H1 (cell line): ENCODE measurements at regions not wholly inside any gene's neighbourhood (a gene's known extent, or its start where the extent isn't known, plus 50 kb on each side); places are given as distances from the start of the nearest gene placed in this dataset.

ENCODE experiments used
- CTCF ChIA-PET: fragments of 300-600 bp; sonication (Branson Sonifier 250); formaldehyde crosslinking; loops from one replicate; lab custom pipeline; 2021; ENCODE audit not compliant: partially characterized antibody; lab: Charles Lee
- POLR2A ChIA-PET: fragments of 300-600 bp; sonication (Branson Sonifier 250); formaldehyde crosslinking; loops from one replicate; lab custom pipeline; 2021; ENCODE audit warnings: inconsistent platforms; ENCODE audit not compliant: partially characterized antibody; lab: Charles Lee
- DNase-seq, 2 experiments: peaks; one replicate each; pipeline versions ENCODE4 v3.0.0 to v3.0.0-alpha.2; 2010 to 2022; ENCODE audit warnings: low spot score in 2 of 2, low read depth in 1 of 2, mixed read lengths in 1 of 2
- FAIRE-seq: peaks from 2 replicates; lab custom pipeline; 2011; peaks lifted over from hg19 to GRCh38; lab: Jason Lieb, UNC
- H2AFZ ChIP-seq: 2 replicates; pipeline ENCODE4 v1.8.1; 2012; ENCODE audit warnings: low read length, inconsistent platforms
- H2AK5ac ChIP-seq: 2 replicates; pipeline ENCODE4 v1.6.1; 2013; ENCODE audit warnings: low read depth, low read length
- H2BK120ac ChIP-seq: replicated peaks from 2 replicates; pipeline ENCODE3; 2013; ENCODE audit warnings: low read depth, low read length, inconsistent platforms
- H2BK12ac ChIP-seq: 2 replicates; pipeline ENCODE4 v1.6.1; 2013; ENCODE audit warnings: low read depth, low read length
- H2BK15ac ChIP-seq: 2 replicates; pipeline ENCODE4 v1.6.1; 2013; ENCODE audit warnings: low read length
- H2BK20ac ChIP-seq: 2 replicates; pipeline ENCODE4 v1.6.1; 2013; ENCODE audit warnings: low read length
- H2BK5ac ChIP-seq: 2 replicates; pipeline ENCODE4 v1.6.1; 2013; ENCODE audit warnings: low read depth, low read length
- H3K14ac ChIP-seq: 2 replicates; pipeline ENCODE4 v1.6.1; 2013; ENCODE audit warnings: inconsistent platforms; ENCODE audit not compliant: insufficient read length
- H3K18ac ChIP-seq: 2 replicates; pipeline ENCODE4 v1.6.1; 2013; ENCODE audit warnings: low read length; ENCODE audit errors: extremely low read depth
- H3K23ac ChIP-seq: 2 replicates; pipeline ENCODE4 v1.6.1; 2013; ENCODE audit warnings: inconsistent platforms; ENCODE audit not compliant: insufficient read length
- H3K23me2 ChIP-seq: 2 replicates; pipeline ENCODE4 v1.6.1; 2013; ENCODE audit warnings: low read depth, low read length
- H3K27ac ChIP-seq: 2 replicates; pipeline ENCODE4 v1.6.1; 2011; ENCODE audit warnings: low read depth, low read length, inconsistent platforms
- H3K27me3 ChIP-seq, 4 experiments: replicated peaks in 1 of 4; 1 replicate in 1 of 4; 2 replicates in 3 of 4; pipeline versions ENCODE4 v1.6.1 to v1.8.1; 2011 to 2013; ENCODE audit warnings: low read length in 3 of 4, mild to moderate bottlenecking in 3 of 4, inconsistent platforms in 2 of 4, mixed read lengths in 2 of 4, moderate library complexity in 1 of 4; ENCODE audit not compliant: control insufficient read depth in 3 of 4, insufficient read depth in 3 of 4; ENCODE audit errors: extremely low read depth in 1 of 4
- H3K36me3 ChIP-seq, 4 experiments: 2 replicates each; pipeline versions ENCODE4 v1.6.1 to v1.8.1; 2011 to 2013; ENCODE audit warnings: mild to moderate bottlenecking in 4 of 4, low read length in 3 of 4, moderate library complexity in 2 of 4, control low read depth in 1 of 4, inconsistent platforms in 1 of 4; ENCODE audit not compliant: insufficient read depth in 4 of 4, control insufficient read depth in 2 of 4
- H3K4ac ChIP-seq: replicated peaks from 2 replicates; pipeline ENCODE3; 2013; ENCODE audit warnings: low read length, low read depth, mixed read lengths, inconsistent platforms; ENCODE audit not compliant: insufficient read length
- H3K4me1 ChIP-seq, 4 experiments: replicated peaks in 1 of 4; 1 replicate in 1 of 4; 2 replicates in 3 of 4; pipeline versions ENCODE4 v1.6.1 to v1.8.1; 2011 to 2013; ENCODE audit warnings: low read length in 3 of 4, inconsistent platforms in 2 of 4, mixed read lengths in 1 of 4; ENCODE audit not compliant: insufficient read depth in 4 of 4, control insufficient read depth in 3 of 4
- H3K4me2 ChIP-seq, 2 experiments: 2 replicates each; pipeline versions ENCODE4 v1.6.1 to v1.8.1; 2011 to 2013; ENCODE audit warnings: low read depth in 2 of 2, low read length in 2 of 2, control low read depth in 1 of 2, inconsistent platforms in 1 of 2, mild to moderate bottlenecking in 1 of 2; ENCODE audit not compliant: insufficient read depth in 1 of 2
- H3K4me3 ChIP-seq, 4 experiments: fragments of 200-600, 300-600 bp in 1 of 4; sonication (generic), shearing (Covaris generic), sonication (Bioruptor Twin) in 1 of 4; 2 replicates each; pipeline versions ENCODE4 v1.5.1 to v1.8.1; 2011 to 2016; ENCODE audit warnings: low read length in 4 of 4, low read depth in 3 of 4, control low read depth in 2 of 4, inconsistent platforms in 2 of 4, mild to moderate bottlenecking in 2 of 4, mixed read lengths in 1 of 4, moderate library complexity in 1 of 4; ENCODE audit not compliant: insufficient read depth in 2 of 4; ENCODE audit errors: extremely low read depth in 1 of 4
- H3K56ac ChIP-seq: replicated peaks from 2 replicates; pipeline ENCODE3; 2013; ENCODE audit warnings: low read depth, mild to moderate bottlenecking, mixed read lengths, low read length, inconsistent platforms; ENCODE audit not compliant: insufficient read length
- H3K79me1 ChIP-seq: 2 replicates; pipeline ENCODE4 v1.6.1; 2013; ENCODE audit warnings: low read depth, low read length, control low read depth
- H3K79me2 ChIP-seq, 2 experiments: 2 replicates each; pipeline versions ENCODE4 v1.6.1 to v1.8.1; 2012 to 2013; ENCODE audit warnings: low read length in 2 of 2, mild to moderate bottlenecking in 2 of 2, inconsistent platforms in 1 of 2; ENCODE audit not compliant: insufficient read depth in 2 of 2, control insufficient read depth in 1 of 2
- H3K9ac ChIP-seq, 4 experiments: replicated peaks in 1 of 4; 1 replicate in 1 of 4; 2 replicates in 3 of 4; pipeline versions ENCODE4 v1.6.1 to v1.8.1; 2011 to 2013; ENCODE audit warnings: low read depth in 3 of 4, low read length in 3 of 4, control low read depth in 2 of 4, mild to moderate bottlenecking in 2 of 4, moderate library complexity in 2 of 4, inconsistent platforms in 1 of 4; ENCODE audit errors: extremely low read depth in 1 of 4
- H3K9me3 ChIP-seq, 2 experiments: 2 replicates each; pipeline versions ENCODE4 v1.6.1 to v1.8.1; 2012 to 2013; ENCODE audit warnings: mild to moderate bottlenecking in 2 of 2, moderate library complexity in 2 of 2, control low read depth in 1 of 2, inconsistent platforms in 1 of 2, low read depth in 1 of 2, low read length in 1 of 2, mixed read lengths in 1 of 2; ENCODE audit not compliant: insufficient read depth in 2 of 2
- H4K20me1 ChIP-seq, 2 experiments: replicated peaks in 1 of 2; 2 replicates each; pipeline versions ENCODE3 to v1.8.1; 2011 to 2013; ENCODE audit warnings: inconsistent platforms in 2 of 2, low read length in 2 of 2, mild to moderate bottlenecking in 1 of 2; ENCODE audit not compliant: insufficient read depth in 2 of 2, control insufficient read depth in 1 of 2
- H4K5ac ChIP-seq: 2 replicates; pipeline ENCODE4 v1.6.1; 2013; ENCODE audit warnings: low read length, low read depth, mixed read lengths, inconsistent platforms; ENCODE audit not compliant: insufficient read length
- H4K8ac ChIP-seq: 2 replicates; pipeline ENCODE4 v1.8.0; 2013; ENCODE audit warnings: mild to moderate bottlenecking, moderate library complexity, low read length, inconsistent platforms; ENCODE audit not compliant: insufficient read depth; ENCODE audit errors: extremely low read depth
- H4K91ac ChIP-seq: replicated peaks from 2 replicates; pipeline ENCODE3; 2013; ENCODE audit warnings: low read length, mixed read lengths, inconsistent platforms; ENCODE audit not compliant: insufficient read length
- ASH2L ChIP-seq: fragments of 200-600, 300-600 bp; sonication (generic); IDR thresholded peaks from one replicate; pipeline ENCODE4 v1.7.1; 2017; ENCODE audit warnings: low read length
- BRCA1 ChIP-seq: IDR thresholded peaks from 2 replicates; pipeline ENCODE4 v1.6.1; 2012; ENCODE audit warnings: low read depth, low read length, improper control_type of control experiment
- CEBPB ChIP-seq: IDR thresholded peaks from 2 replicates; pipeline ENCODE4 v1.6.1; 2012; ENCODE audit warnings: low read depth, low read length
- HDAC6 ChIP-seq: IDR thresholded peaks from one replicate; pipeline ENCODE4 v1.7.1; 2012; ENCODE audit warnings: low read depth, mild to moderate bottlenecking, inconsistent platforms, low read length, moderate library complexity
- SIX5 ChIP-seq: IDR thresholded peaks from 2 replicates; pipeline ENCODE4 v1.6.1; 2011; ENCODE audit warnings: mild to moderate bottlenecking, low read depth, low read length
- TBP ChIP-seq: IDR thresholded peaks from 2 replicates; pipeline ENCODE4 v1.6.1; 2011; ENCODE audit warnings: low read depth, low read length, improper control_type of control experiment
- TCF12 ChIP-seq: IDR thresholded peaks from 2 replicates; pipeline ENCODE4 v1.6.1; 2011; ENCODE audit warnings: low read depth, mild to moderate bottlenecking, low read length
- TEAD4 ChIP-seq: IDR thresholded peaks from 2 replicates; pipeline ENCODE4 v1.6.1; 2012; ENCODE audit warnings: low read depth, low read length, inconsistent platforms, mixed read lengths
- ZNF274 ChIP-seq: IDR thresholded peaks from 2 replicates; pipeline ENCODE4 v1.7.0; 2012; ENCODE audit warnings: low read length, borderline replicate concordance; ENCODE audit errors: extremely low read depth
- WGBS, 2 experiments: shearing (Covaris generic) in 1 of 2; methylation state at CpG; one replicate each; pipeline versions ENCODE4 v1.1.6 to v1.1.7; 2013 to 2015; ENCODE audit warnings: low lambda C conversion rate in 2 of 2, mixed read lengths in 2 of 2, inconsistent platforms in 1 of 2, low coverage in 1 of 2, missing lambda C conversion rate in 1 of 2; ENCODE audit not compliant: insufficient replicate concordance in 2 of 2, insufficient coverage in 1 of 2, insufficient read length in 1 of 2; ENCODE audit errors: extremely low coverage in 1 of 2, missing lambda C conversion rate in 1 of 2; 5-methylcytosine and 5-hydroxymethylcytosine counted together

DNA sequence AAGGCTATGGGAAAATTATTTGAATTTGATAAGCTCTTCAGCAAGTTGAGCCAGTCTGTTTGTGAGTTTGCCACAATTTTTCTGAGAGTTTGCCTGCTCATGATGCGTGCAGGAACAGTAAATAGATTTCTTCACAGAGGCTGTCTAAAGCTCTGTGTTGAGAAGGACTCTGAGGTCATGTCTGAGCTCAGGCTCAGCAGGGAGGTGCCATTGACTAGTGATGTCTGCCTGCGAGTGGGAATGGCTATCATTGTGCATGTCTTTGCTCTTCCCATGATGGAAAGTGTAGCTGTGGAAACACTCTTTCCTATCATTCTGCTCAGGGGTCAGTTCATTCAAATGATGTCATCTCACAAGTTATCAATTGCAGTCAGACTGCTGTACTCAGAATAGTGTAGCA is 142.8 kb downstream of the RASEF start:
- no peaks in the 10 kb centered on the region for H4K20me1 ChIP-seq
- no peaks in the 10 kb centered on the region for H3K79me1 ChIP-seq
- POLR2A ChIA-PET, result no interaction called here
- no peak overlapping the region for H4K91ac ChIP-seq
- H3K36me3 ChIP-seq, result peaks cover 0 to 8% (median under 1%) of the 10 kb centered on the region in 4 experiments; a peak in 3 of 8 replicates
- H2AFZ ChIP-seq, result no peak overlapping the region
- H3K14ac ChIP-seq, result no peak overlapping the region
- no peak overlapping the region for H3K4me3 ChIP-seq
- H3K56ac ChIP-seq, result no peak overlapping the region
- H3K4me1 ChIP-seq, result peaks cover 0 to 10% (median 6%) of the 10 kb centered on the region in 4 experiments; a peak in 2 of 7 replicates
- no peak overlapping the region for H2AK5ac ChIP-seq
- H2BK12ac ChIP-seq, result peak overlapping the region; percentile 69; the same call in 1 of the 2 replicates
- H3K27me3 ChIP-seq, result no peaks in the 10 kb centered on the region
- H4K5ac ChIP-seq, result no peak overlapping the region
- H4K8ac ChIP-seq, result no peak overlapping the region
- H3K23ac ChIP-seq, result no peak overlapping the region
- H3K4ac ChIP-seq, result no peak overlapping the region
- no peaks in the 10 kb centered on the region for H3K79me2 ChIP-seq
- 97% methylated on average over 2 of the region's 2 CpGs; no CpG with 5 or more reads in 1 of the 2 experiments for WGBS, 2 experiments
- no peak overlapping the region for H3K9ac ChIP-seq
- FAIRE-seq (no peak), DNase-seq (no peak)
- no peak overlapping the region for H2BK120ac ChIP-seq
- no peak overlapping the region for H3K18ac ChIP-seq
- CTCF ChIA-PET, result interaction anchor here (0.7 kb wide), 1 partner anchor 847 kb away, joined by 3 read pairs; no protein-coding TSS in a partner anchor
- H2BK5ac ChIP-seq, result no peak overlapping the region
- H3K27ac ChIP-seq, result no peak overlapping the region
- no peaks in the 10 kb centered on the region for H3K23me2 ChIP-seq
- H2BK20ac ChIP-seq, result no peak overlapping the region
- TF ChIP-seq ZNF274 (no peak), CEBPB (no peak), HDAC6 (no peak), TEAD4 (no peak), TCF12 (no peak), BRCA1 (no peak), SIX5 (no peak), TBP (no peak), ASH2L (no peak)
- no peak overlapping the region for H2BK15ac ChIP-seq
- H3K9me3 ChIP-seq, result peaks cover 16 to 18% of the 10 kb centered on the region in 2 experiments
- H3K4me2 ChIP-seq, result no peak overlapping the region
